OCI-LY7 (cell line): ENCODE measurements at regions not wholly inside any gene's neighbourhood (a gene's known extent, or its start where the extent isn't known, plus 50 kb on each side); places are given as distances from the start of the nearest gene placed in this dataset.

Experiments
- BruUV-seq: library from RNA; stranded (reverse); fragments of 400-500 nt; replicated peaks from 2 replicates; lab custom pipeline; 2021; lab: Mats Ljungman, UMichigan
- CTCF ChIA-PET: fragments of 300-600 bp; sonication (Branson Sonifier 250); formaldehyde crosslinking; loops from one replicate; lab custom pipeline; 2022; ENCODE audit warnings: antibody characterized with exemption; ENCODE audit not compliant: unreplicated experiment; lab: Charles Lee
- POLR2A ChIA-PET: fragments of 300-600 bp; sonication (Branson Sonifier 250); formaldehyde crosslinking; loops from one replicate; lab custom pipeline; 2022; ENCODE audit warnings: antibody characterized with exemption; lab: Charles Lee
- DNase-seq: peaks from one replicate; pipeline ENCODE4 v3.0.0-alpha.2; 2015; ENCODE audit warnings: low spot score
- H2AFZ ChIP-seq: fragments of 200-600 bp; sonication (generic), shearing (Covaris generic); 2 replicates; pipeline ENCODE4 v1.6.1; 2014; ENCODE audit warnings: mild to moderate bottlenecking, antibody characterized with exemption, low read length, moderate library complexity
- H3K27ac ChIP-seq: fragments of 200-600 bp; sonication (generic); 2 replicates; pipeline ENCODE4 v1.5.1; 2014; ENCODE audit warnings: mixed run types, low read depth, mild to moderate bottlenecking, moderate library complexity, low read length, inconsistent platforms; ENCODE audit not compliant: poor library complexity, severe bottlenecking
- H3K36me3 ChIP-seq: fragments of 200-600 bp; sonication (generic); 2 replicates; pipeline ENCODE4 v1.6.1; 2014; ENCODE audit warnings: mild to moderate bottlenecking, antibody characterized with exemption, low read length, moderate library complexity, mixed read lengths; ENCODE audit not compliant: insufficient read depth
- H3K4me1 ChIP-seq: fragments of 200-600 bp; sonication (generic); 2 replicates; pipeline ENCODE4 v1.5.1; 2014; ENCODE audit warnings: mild to moderate bottlenecking, low read length; ENCODE audit not compliant: insufficient read depth, poor library complexity, severe bottlenecking
- H3K4me2 ChIP-seq: fragments of 200-600 bp; sonication (generic); 2 replicates; pipeline ENCODE4 v1.6.1; 2014; ENCODE audit warnings: mild to moderate bottlenecking, low read length
- H3K4me3 ChIP-seq: fragments of 200-600 bp; sonication (generic); 2 replicates; pipeline ENCODE4 v1.5.1; 2014; ENCODE audit warnings: mild to moderate bottlenecking, low read depth, low read length; ENCODE audit not compliant: poor library complexity, severe bottlenecking
- H3K79me2 ChIP-seq: fragments of 200-600 bp; sonication (generic); 2 replicates; pipeline ENCODE4 v1.6.1; 2016; ENCODE audit warnings: low read depth, mild to moderate bottlenecking, low read length, moderate library complexity, mixed read lengths; ENCODE audit not compliant: insufficient read depth
- H3K9me2 ChIP-seq: fragments of 200-600 bp; sonication (generic); 2 replicates; pipeline ENCODE4 v1.6.1; 2016; ENCODE audit warnings: mild to moderate bottlenecking, low read length, mixed read lengths; ENCODE audit not compliant: insufficient read depth
- H3K9me3 ChIP-seq: fragments of 200-600 bp; sonication (generic); 2 replicates; pipeline ENCODE4 v1.6.1; 2014; ENCODE audit warnings: mild to moderate bottlenecking, mixed run types, low read length, mixed read lengths
- H4K20me1 ChIP-seq: fragments of 200-600 bp; sonication (generic); 2 replicates; pipeline ENCODE4 v1.6.1; 2014; ENCODE audit warnings: mild to moderate bottlenecking, antibody characterized with exemption, low read length, moderate library complexity, mixed read lengths; ENCODE audit not compliant: insufficient read depth
- CTCF ChIP-seq: fragments of 200-600 bp; sonication (generic); conservative IDR thresholded peaks from 2 replicates; pipeline ENCODE4 v1.5.1; 2014; ENCODE audit warnings: mild to moderate bottlenecking, antibody characterized with exemption, low read length, moderate library complexity, mixed read lengths
- EZH2phosphoT487 ChIP-seq: fragments of 200-600 bp; sonication (generic); IDR thresholded peaks from 2 replicates; pipeline ENCODE4 v1.6.1; 2018; ENCODE audit warnings: low read depth, borderline replicate concordance, mild to moderate bottlenecking, mixed run types, antibody characterized with exemption, low read length, moderate library complexity, mixed read lengths
- intact Hi-C: fragments of 100-400 bp; cut with micrococcal nuclease; formaldehyde crosslinking; loops from one replicate; pipeline ENCODE4 v1.10.0; 2022; ENCODE audit not compliant: unreplicated experiment

- POLR2A ChIA-PET, result no interaction called here
Measured at GRCh38 chr1:241412646-241413045, 55.6 kb upstream of the RGS7 start.

GRCh38 chr1:241411776-241412338, 54.9 kb upstream of the RGS7 start:
- Histone ChIP-seq H4K20me1 (no peaks in the 10 kb centered on the region), H3K36me3 (no peaks in the 10 kb centered on the region), H3K4me2 (no peak overlapping the region), H3K4me3 (no peak overlapping the region), H3K9me2 (no peaks in the 10 kb centered on the region), H3K27ac (no peak overlapping the region), H3K4me1 (no peaks in the 10 kb centered on the region), H3K9me3 (no peaks in the 10 kb centered on the region), H3K79me2 (no peaks in the 10 kb centered on the region), H2AFZ (no peak overlapping the region; the same call in 1 of the 2 replicates)
- ChIA-PET CTCF (no interaction called here), POLR2A (no interaction called here)
- DNase-seq, result no peak
- BruUV-seq, result no TSS peak
- TF ChIP-seq CTCF (no peak), EZH2phosphoT487 (no peak)
- intact Hi-C loops, result no loop called here

More at GRCh38 chr1:241412646-241413045, 55.6 kb upstream of the RGS7 start:
- BruUV-seq, result no TSS peak
- H3K9me3 ChIP-seq, result no peaks in the 10 kb centered on the region
- no peaks in the 10 kb centered on the region for H3K79me2 ChIP-seq
- CTCF ChIA-PET, result no interaction called here
- no peak overlapping the region for H2AFZ ChIP-seq
- no peak overlapping the region for H3K4me3 ChIP-seq
- TF ChIP-seq CTCF (no peak), EZH2phosphoT487 (no peak)
- intact Hi-C loops, result no loop called here
- no peaks in the 10 kb centered on the region for H3K9me2 ChIP-seq
- H3K27ac ChIP-seq, result no peak overlapping the region
- H3K4me2 ChIP-seq, result no peak overlapping the region
- H3K36me3 ChIP-seq, result no peaks in the 10 kb centered on the region
- DNase-seq, result no peak
- H3K4me1 ChIP-seq, result no peaks in the 10 kb centered on the region
- no peaks in the 10 kb centered on the region for H4K20me1 ChIP-seq

GRCh38 chr1:241411056-241411775, 54.2 kb upstream of the RGS7 start:
- Histone ChIP-seq H3K4me3 (no peak overlapping the region), H3K4me2 (no peak overlapping the region), H3K79me2 (no peaks in the 10 kb centered on the region), H3K9me2 (no peaks in the 10 kb centered on the region), H3K9me3 (no peaks in the 10 kb centered on the region), H3K4me1 (no peaks in the 10 kb centered on the region), H3K27ac (no peak overlapping the region), H3K36me3 (no peaks in the 10 kb centered on the region), H4K20me1 (no peaks in the 10 kb centered on the region), H2AFZ (no peak overlapping the region)
- BruUV-seq, result no TSS peak
- no peak for TF ChIP-seq CTCF
- TF ChIP-seq EZH2phosphoT487, result no peak
- DNase-seq, result no peak
- POLR2A ChIA-PET, result no interaction called here
- CTCF ChIA-PET, result no interaction called here
- intact Hi-C loops, result no loop called here
